ENCODE measurements at regions not wholly inside any gene's neighbourhood (a gene's known extent, or its start where the extent isn't known, plus 50 kb on each side); places are given as distances from the start of the nearest gene placed in this dataset.
"Not testable (repeated sequence)": the region's sequence is repeated elsewhere in the genome, so short reads cannot be mapped to it uniquely, and the experiment has no call there.

DNA sequence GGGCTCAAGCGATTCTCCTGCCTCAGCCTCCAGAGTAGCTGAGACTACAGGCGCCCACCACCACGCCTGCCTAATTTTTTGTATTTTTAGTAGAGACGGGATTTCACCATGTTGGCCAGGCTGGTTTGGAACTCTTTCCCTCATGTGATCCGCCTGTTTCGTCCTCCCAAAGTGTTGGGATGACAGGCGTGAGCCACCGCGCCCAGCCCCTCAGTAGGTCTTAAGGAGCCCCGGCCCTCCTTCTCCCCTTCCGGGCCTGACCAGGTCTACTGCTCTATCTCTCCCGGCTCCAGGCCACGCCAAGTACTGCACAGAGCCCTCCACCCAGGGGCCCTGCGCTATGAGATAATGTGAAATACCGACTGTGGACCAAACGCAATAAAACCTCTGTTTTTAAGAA, 785.5 kb downstream of the FOXD4L5 start:
- not testable (repeated sequence) for DNase-seq (ENCODE audit: low spot score)

DNA sequence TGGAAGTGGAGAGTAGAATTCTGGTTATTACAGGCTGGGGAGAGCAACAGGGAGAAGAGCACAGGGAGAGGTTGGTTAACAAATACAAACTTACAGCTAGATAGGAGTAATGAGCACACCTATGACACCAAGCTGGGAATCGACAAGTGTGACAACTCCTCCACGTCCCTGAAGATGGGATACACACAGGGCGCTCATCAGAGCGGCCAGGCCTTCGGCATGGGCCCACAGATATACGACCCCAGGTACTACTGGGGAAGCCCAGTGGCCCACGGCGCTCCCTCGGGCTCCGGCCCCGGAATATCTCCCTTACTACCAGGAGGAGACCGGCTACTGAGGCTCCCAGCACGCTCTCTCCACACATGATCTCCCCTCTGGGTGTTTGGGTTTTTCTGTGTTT, 786.6 kb downstream of the FOXD4L5 start:
- DNase-seq (ENCODE audit: low spot score), result not testable (repeated sequence)

DNA sequence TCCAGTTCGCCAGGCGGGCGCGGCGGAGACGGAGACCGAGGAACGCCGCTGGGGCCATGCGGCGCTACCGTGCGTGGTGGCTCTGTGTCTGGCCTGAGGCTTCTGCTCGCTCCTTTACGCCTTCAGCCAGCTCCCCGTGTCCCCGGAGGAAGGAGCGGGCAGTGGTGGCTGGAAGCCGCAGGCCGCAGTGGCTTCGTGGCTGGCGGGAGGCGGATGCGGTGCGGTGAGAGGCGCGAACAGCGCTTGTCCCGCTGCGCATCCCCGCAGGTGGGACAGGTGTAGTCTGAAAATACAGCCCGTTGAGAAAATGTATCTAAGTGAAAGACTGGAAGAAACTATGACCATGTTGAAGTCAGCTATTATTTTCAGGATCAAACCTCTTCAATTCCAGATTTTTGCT, 796.5 kb downstream of the FOXD4L5 start:
- DNase-seq (ENCODE audit: low spot score), result not testable (repeated sequence)

DNA sequence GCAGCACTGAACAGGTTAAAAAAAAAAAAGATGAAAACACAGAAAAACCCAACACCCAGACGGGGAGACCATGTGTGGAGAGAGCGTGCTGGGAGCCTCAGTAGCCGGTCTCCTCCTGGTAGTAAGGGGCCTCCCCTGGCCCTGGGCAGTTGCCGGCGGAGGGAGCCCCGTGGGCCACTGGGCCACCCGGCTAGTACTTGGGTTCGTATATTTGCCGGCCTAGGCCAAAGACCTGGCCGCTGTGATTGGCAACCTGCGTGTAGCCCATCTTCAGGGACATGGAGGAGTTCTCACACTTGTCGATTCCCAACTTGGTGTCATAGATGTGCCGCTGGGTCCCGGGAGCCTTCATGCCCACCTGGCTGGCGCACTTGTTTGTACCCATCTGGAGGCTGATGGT, 798.9 kb downstream of the FOXD4L5 start:
- DNase-seq (ENCODE audit: low spot score), result not testable (repeated sequence)

GRCh38 chr9:64479095-64479494, 805.9 kb downstream of the FOXD4L5 start:
- not testable (repeated sequence) for DNase-seq (ENCODE audit: low spot score)

- not testable (repeated sequence) for DNase-seq (ENCODE audit: low spot score)
These were observed 816.1 kb downstream of the FOXD4L5 start for GRCh38 chr9:64468943-64469342.

- DNase-seq (ENCODE audit: low spot score), result not testable (repeated sequence)
These were observed 818.9 kb downstream of the FOXD4L5 start for GRCh38 chr9:64466052-64466599.

GRCh38 chr9:64461885-64462284, 823.1 kb downstream of the FOXD4L5 start:
- DNase-seq (ENCODE audit: low spot score), result not testable (repeated sequence)

- DNase-seq (ENCODE audit: low spot score), result not testable (repeated sequence)
These were observed 826.4 kb downstream of the FOXD4L5 start for GRCh38 chr9:64458642-64459041.

DNA sequence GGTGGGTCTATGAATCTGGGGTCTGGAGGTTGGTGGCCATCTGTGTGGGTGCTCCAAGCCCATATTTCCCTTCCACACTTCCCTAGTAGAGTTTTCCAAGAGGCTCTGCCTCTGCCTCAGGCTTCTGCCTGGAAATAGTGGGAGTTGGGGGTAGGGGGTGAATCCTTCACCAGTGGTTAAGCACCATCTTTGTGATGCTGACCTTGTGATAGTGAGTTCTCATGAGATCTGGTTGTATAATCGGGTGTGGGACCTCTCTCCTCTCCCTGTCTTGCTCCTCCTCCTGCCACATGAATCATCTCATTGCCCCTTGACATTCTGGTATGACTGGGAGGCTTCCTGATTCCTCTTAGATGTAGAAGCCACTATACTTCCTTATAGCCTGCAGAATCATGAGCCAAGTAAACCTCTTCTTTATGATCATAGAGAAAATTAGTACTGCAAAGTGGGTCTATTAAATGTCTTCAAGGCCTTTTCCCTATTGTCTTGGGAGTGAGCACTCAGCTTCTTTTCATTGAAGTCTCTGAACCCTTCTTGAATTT, 829.8 kb downstream of the FOXD4L5 start:
- DNase-seq (ENCODE audit: low spot score), result not testable (repeated sequence)

DNA sequence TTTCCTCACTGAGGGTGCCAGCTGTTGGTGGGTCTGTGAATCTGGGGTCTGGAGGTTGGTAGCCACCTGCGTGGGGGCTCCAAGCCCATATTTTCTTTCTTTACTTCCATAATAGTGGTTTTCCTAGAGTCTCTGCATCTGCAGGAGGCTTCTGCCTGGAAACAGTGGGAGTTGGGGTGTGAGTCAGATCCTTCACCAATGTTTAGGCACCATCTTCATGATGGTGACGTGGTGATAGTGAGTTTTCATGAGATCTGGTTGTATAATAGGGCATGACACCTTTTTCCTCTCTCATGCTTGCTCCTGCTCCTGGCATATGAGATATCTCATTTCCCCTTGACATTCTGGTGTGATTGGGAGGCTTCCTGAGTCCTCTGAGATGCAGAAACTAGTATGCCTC, 832.9 kb downstream of the FOXD4L5 start:
- DNase-seq (ENCODE audit: low spot score), result peak; percentile 25

DNA sequence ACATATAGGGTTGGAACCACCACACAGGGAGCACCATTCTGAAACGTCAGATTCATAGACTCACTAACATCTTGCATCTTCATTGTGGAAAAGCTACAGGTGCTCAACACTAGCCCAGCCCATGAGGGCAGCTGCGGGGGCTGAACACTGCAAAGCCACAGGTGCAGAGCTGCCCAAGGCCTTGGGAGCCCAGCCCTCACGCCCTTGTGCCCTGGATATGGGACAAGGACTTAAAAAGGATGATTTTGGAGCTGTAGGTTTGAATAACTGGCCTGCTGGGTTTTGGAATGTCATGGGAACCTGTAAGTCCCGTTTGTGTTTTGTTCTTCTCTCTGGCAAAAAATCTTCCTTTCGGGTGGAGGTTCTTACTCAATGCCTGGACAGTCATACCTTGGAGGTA, 834.4 kb downstream of the FOXD4L5 start:
- DNase-seq (ENCODE audit: low spot score), result not testable (repeated sequence)

- not testable (repeated sequence) for DNase-seq (ENCODE audit: low spot score)
These were observed 836.0 kb downstream of the FOXD4L5 start for GRCh38 chr9:64449025-64449424.

DNA sequence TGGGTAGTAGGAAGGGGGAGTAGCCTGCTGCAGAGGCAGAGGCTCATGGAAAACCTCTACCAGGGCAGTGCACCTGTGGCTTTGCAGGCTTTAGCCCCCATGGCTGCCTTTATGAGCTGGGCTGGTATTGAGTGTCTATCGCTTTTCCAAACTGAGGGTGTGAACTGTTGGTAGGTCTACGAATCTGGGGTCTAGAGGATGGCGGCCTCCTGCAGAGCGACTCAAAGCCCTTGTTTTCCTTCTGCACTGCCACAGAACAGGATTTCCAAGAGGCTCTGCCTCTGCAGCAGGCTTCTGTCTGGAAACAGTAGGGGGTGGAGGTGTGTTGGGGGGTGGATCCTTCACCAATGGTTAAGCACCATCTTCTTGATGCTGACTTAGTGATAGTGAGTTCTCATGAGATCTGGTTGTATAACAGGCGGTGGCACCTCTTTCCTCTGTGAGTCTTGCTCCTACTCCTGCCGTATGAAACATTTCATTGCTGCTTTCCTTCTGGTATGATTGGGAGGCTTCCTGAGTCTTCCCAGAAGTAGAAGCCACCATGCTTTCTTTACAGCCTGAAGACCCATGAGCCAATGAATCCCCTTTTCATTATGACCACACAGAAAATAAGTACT, 840.0 kb downstream of the FOXD4L5 start:
- DNase-seq (ENCODE audit: low spot score), result not testable (repeated sequence)

DNA sequence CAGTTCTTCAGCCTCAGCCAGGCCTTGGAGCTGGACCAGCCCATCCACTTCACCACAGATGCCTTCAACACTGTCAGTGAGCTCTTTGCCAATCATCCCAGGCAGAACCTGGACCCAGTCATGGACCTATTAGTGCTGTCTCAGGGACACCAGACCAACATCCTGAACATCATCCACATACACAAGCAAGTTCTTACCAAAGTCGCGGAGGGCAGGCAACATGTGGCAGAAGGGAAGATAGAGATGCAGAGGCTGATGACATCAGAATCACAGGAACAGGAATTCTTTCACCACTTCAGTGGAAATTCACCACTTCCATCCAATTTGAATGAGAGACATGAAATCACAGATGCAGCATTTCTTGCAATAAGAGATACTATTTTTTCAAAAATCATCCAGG, 845.3 kb downstream of the FOXD4L5 start:
- not testable (repeated sequence) for DNase-seq (ENCODE audit: low spot score)
